ENCODE measurements at regions not wholly inside any gene's neighbourhood (a gene's known extent, or its start where the extent isn't known, plus 50 kb on each side); places are given as distances from the start of the nearest gene placed in this dataset.

GRCh38 chr6:15938107-15938506, 190.8 kb upstream of the MYLIP start:
- DNase-seq (ENCODE audit: low read depth, low spot score) (no peak), FAIRE-seq (no peak), ATAC-seq (no peak)
- Histone ChIP-seq H3K79me2 (ENCODE audit: control insufficient read depth, insufficient read depth, low read length) (no peaks in the 10 kb centered on the region), H3K36me3 (ENCODE audit: control insufficient read depth in 2 of 2, insufficient read depth in 2 of 2, low read length in 1 of 2) (no peaks in the 10 kb centered on the region), H3K4me2 (ENCODE audit: control insufficient read depth, insufficient read depth) (no peak overlapping the region), H3K4me1 (ENCODE audit: control insufficient read depth, insufficient read depth, low read length) (peaks cover 9% of the 10 kb centered on the region), H3K27me3 (replicated peaks in 1 of 2; ENCODE audit: control insufficient read depth in 2 of 2, insufficient read depth in 2 of 2, low read length in 1 of 2) (no peaks in the 10 kb centered on the region), H4K20me1 (ENCODE audit: control insufficient read depth, insufficient read depth) (no peaks in the 10 kb centered on the region), H3K4me3 (no peak overlapping the region), H3K9ac (ENCODE audit: control insufficient read depth, insufficient read depth, low read length) (no peak overlapping the region), H3K9me3 (replicated peaks; ENCODE audit: control insufficient read depth, insufficient read depth, low read length) (no peaks in the 10 kb centered on the region; the same call in 2 of the 3 replicates), H3K27ac (ENCODE audit: control insufficient read depth, insufficient read depth) (no peak overlapping the region), H2AFZ (ENCODE audit: control insufficient read depth, low read depth, low read length) (no peak overlapping the region)
- WGBS (ENCODE audit: insufficient coverage, insufficient replicate concordance, low lambda C conversion rate, missing lambda C conversion rate), result 70% methylated on average over 3 of the region's 3 CpGs
- TF ChIP-seq MYC (IDR thresholded peaks at IDR 0.05; ENCODE audit: insufficient read depth, insufficient read length, insufficient replicate concordance, low read length, severe bottlenecking) (no peak), SIN3A (IDR thresholded peaks at IDR 0.05; ENCODE audit: low read depth, low read length) (no peak), NR2C1 (IDR thresholded peaks at IDR 0.05) (no peak), MYB (IDR thresholded peaks at IDR 0.05; ENCODE audit: borderline replicate concordance, low read depth, low read length) (no peak), RUNX3 (IDR thresholded peaks at IDR 0.05; ENCODE audit: low read length) (no peak), CREB1 (IDR thresholded peaks at IDR 0.05; ENCODE audit: low read depth) (no peak), HDAC2 (IDR thresholded peaks at IDR 0.05) (no peak), WRNIP1 (IDR thresholded peaks at IDR 0.05; ENCODE audit: borderline replicate concordance, low read depth, low read length) (no peak), PKNOX1 (IDR thresholded peaks at IDR 0.05) (no peak), NRF1 (conservative IDR thresholded peaks at IDR 0.05; ENCODE audit: low read depth, low read length) (no peak), HDAC6 (IDR thresholded peaks at IDR 0.05; ENCODE audit: unreplicated experiment) (no peak), SMAD5 (IDR thresholded peaks at IDR 0.05; ENCODE audit: low read depth) (no peak)
- TF ChIP-seq, protein P1, sequence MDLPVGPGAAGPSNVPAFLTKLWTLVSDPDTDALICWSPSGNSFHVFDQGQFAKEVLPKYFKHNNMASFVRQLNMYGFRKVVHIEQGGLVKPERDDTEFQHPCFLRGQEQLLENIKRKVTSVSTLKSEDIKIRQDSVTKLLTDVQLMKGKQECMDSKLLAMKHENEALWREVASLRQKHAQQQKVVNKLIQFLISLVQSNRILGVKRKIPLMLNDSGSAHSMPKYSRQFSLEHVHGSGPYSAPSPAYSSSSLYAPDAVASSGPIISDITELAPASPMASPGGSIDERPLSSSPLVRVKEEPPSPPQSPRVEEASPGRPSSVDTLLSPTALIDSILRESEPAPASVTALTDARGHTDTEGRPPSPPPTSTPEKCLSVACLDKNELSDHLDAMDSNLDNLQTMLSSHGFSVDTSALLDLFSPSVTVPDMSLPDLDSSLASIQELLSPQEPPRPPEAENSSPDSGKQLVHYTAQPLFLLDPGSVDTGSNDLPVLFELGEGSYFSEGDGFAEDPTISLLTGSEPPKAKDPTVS (IDR thresholded peaks at IDR 0.05; ENCODE audit: low read depth, low read length), result no peak
- TF ChIP-seq, protein P2, sequence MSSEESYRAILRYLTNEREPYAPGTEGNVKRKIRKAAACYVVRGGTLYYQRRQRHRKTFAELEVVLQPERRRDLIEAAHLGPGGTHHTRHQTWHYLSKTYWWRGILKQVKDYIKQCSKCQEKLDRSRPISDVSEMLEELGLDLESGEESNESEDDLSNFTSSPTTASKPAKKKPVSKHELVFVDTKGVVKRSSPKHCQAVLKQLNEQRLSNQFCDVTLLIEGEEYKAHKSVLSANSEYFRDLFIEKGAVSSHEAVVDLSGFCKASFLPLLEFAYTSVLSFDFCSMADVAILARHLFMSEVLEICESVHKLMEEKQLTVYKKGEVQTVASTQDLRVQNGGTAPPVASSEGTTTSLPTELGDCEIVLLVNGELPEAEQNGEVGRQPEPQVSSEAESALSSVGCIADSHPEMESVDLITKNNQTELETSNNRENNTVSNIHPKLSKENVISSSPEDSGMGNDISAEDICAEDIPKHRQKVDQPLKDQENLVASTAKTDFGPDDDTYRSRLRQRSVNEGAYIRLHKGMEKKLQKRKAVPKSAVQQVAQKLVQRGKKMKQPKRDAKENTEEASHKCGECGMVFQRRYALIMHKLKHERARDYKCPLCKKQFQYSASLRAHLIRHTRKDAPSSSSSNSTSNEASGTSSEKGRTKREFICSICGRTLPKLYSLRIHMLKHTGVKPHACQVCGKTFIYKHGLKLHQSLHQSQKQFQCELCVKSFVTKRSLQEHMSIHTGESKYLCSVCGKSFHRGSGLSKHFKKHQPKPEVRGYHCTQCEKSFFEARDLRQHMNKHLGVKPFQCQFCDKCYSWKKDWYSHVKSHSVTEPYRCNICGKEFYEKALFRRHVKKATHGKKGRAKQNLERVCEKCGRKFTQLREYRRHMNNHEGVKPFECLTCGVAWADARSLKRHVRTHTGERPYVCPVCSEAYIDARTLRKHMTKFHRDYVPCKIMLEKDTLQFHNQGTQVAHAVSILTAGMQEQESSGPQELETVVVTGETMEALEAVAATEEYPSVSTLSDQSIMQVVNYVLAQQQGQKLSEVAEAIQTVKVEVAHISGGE (CRISPR knock-in tag; IDR thresholded peaks at IDR 0.05), result no peak
- TF ChIP-seq, protein P3, sequence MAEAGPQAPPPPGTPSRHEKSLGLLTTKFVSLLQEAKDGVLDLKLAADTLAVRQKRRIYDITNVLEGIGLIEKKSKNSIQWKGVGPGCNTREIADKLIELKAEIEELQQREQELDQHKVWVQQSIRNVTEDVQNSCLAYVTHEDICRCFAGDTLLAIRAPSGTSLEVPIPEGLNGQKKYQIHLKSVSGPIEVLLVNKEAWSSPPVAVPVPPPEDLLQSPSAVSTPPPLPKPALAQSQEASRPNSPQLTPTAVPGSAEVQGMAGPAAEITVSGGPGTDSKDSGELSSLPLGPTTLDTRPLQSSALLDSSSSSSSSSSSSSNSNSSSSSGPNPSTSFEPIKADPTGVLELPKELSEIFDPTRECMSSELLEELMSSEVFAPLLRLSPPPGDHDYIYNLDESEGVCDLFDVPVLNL (IDR thresholded peaks at IDR 0.05; ENCODE audit: low read depth, low read length), result no peak
- BruUV-seq (replicated peaks), result no TSS peak
- intact Hi-C loops (cut with micrococcal nuclease; ENCODE audit: unreplicated experiment) (no loop called here), in situ Hi-C loops (cut with MboI) (no loop called here)
- POLR2A ChIA-PET, result interaction anchor here (1.5 to 3.7 kb wide), 4 partner anchors 8 to 36 kb away, joined by 5 to 17 read pairs (median 6); no protein-coding TSS in a partner anchor
- SMC1A ChIA-PET (ENCODE audit: uncharacterized antibody, unreplicated experiment), result interaction anchor here (1.0 to 5.2 kb wide), 7 partner anchors 8 to 189 kb away, joined by 3 to 45 read pairs (median 3); no protein-coding TSS in a partner anchor
- RAD21 ChIA-PET (ENCODE audit: unreplicated experiment), result interaction anchor here (1.2 to 3.7 kb wide), 4 partner anchors 10 to 104 kb away, joined by 3 to 36 read pairs (median 3); no protein-coding TSS in a partner anchor
- CTCF ChIA-PET, result interaction anchor here (0.6 to 4.8 kb wide), 3 partner anchors 36 to 231 kb away, joined by 3 to 23 read pairs (median 3); no protein-coding TSS in a partner anchor

All from GM12878 (cell line).